ENCODE measurements at regions not wholly inside any gene's neighbourhood (a gene's known extent, or its start where the extent isn't known, plus 50 kb on each side); places are given as distances from the start of the nearest gene placed in this dataset.

DNA sequence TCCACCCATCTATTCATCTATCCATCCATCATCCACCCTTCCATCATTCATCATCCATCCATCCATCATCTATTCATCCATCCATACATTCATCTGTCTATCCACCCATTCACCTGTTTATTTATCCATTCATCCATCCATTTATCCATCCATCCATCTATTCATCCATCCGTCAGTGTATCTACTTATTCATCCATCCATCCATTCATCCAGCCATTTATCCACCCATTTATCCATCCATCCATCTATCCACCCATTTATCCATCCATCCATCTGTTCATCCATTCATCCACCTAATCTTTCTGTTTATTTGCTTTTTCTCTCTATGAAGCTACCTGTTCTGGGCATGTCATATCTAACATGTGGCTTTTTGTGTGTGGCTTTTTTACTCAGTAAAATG is 115.4 kb downstream of the CRYAA start:
- TF ChIP-seq CTCF (IDR thresholded peaks at IDR 0.05; ENCODE audit: poor library complexity) (no peak), EZH2 (IDR thresholded peaks at IDR 0.05; ENCODE audit: borderline replicate concordance) (no peak), EZH2phosphoT487 (IDR thresholded peaks at IDR 0.05; ENCODE audit: low read depth, severe bottlenecking, unreplicated experiment) (no peak)
